ENCODE measurements at regions not wholly inside any gene's neighbourhood (a gene's known extent, or its start where the extent isn't known, plus 50 kb on each side); places are given as distances from the start of the nearest gene placed in this dataset.

GRCh38 chr4:185924458-185925044, 112.6 kb upstream of the SORBS2 start:
- CTCF ChIA-PET: no interaction called here
- POLR2A ChIA-PET (ENCODE audit: low non-redundant PET): no interaction called here
- H3K27ac ChIP-seq: no peak overlapping the region
- no peak for TF ChIP-seq CTCF (conservative IDR thresholded peaks at IDR 0.05; ENCODE audit: low read depth)
- no peak for DNase-seq (ENCODE audit: low spot score)

- POLR2A ChIA-PET (ENCODE audit: low non-redundant PET): no interaction called here
These were observed 113.9 kb upstream of the SORBS2 start for GRCh38 chr4:185925910-185926360.

GRCh38 chr4:185931375-185931774, 119.4 kb upstream of the SORBS2 start:
- no peak for TF ChIP-seq CTCF (conservative IDR thresholded peaks at IDR 0.05; ENCODE audit: low read depth)
- H3K27ac ChIP-seq: no peak overlapping the region
- POLR2A ChIA-PET (ENCODE audit: low non-redundant PET): no interaction called here
- DNase-seq (ENCODE audit: low spot score): no peak
- CTCF ChIA-PET: no interaction called here

More at GRCh38 chr4:185925910-185926360, 113.9 kb upstream of the SORBS2 start:
- no peak for DNase-seq (ENCODE audit: low spot score)
- CTCF ChIA-PET: no interaction called here
- no peak for TF ChIP-seq CTCF (conservative IDR thresholded peaks at IDR 0.05; ENCODE audit: low read depth)
- no peak overlapping the region for H3K27ac ChIP-seq

GRCh38 chr4:185931986-185932385, 120.0 kb upstream of the SORBS2 start:
- ChIA-PET CTCF (no interaction called here), POLR2A (ENCODE audit: low non-redundant PET) (no interaction called here)
- no peak overlapping the region for H3K27ac ChIP-seq

GRCh38 chr4:185932491-185932890, 120.5 kb upstream of the SORBS2 start:
- ChIA-PET CTCF (interaction anchor here (0.6 kb wide), 1 partner anchor 34 kb away, joined by 4 read pairs; no protein-coding TSS in a partner anchor), POLR2A (ENCODE audit: low non-redundant PET) (no interaction called here)
- no peak for TF ChIP-seq CTCF (conservative IDR thresholded peaks at IDR 0.05; ENCODE audit: low read depth)
- no peak for DNase-seq (ENCODE audit: low spot score)
- H3K27ac ChIP-seq: no peak overlapping the region

More at GRCh38 chr4:185931986-185932385, 120.0 kb upstream of the SORBS2 start:
- no peak for TF ChIP-seq CTCF (conservative IDR thresholded peaks at IDR 0.05; ENCODE audit: low read depth)
- DNase-seq (ENCODE audit: low spot score): no peak

GRCh38 chr4:185933078-185933581, 121.1 kb upstream of the SORBS2 start:
- CTCF ChIA-PET: interaction anchor here (0.6 kb wide), 1 partner anchor 33 kb away, joined by 4 read pairs; no protein-coding TSS in a partner anchor

More at GRCh38 chr4:185933078-185933581, 121.1 kb upstream of the SORBS2 start:
- no peak overlapping the region for H3K27ac ChIP-seq
- no peak for TF ChIP-seq CTCF (conservative IDR thresholded peaks at IDR 0.05; ENCODE audit: low read depth)
- DNase-seq (ENCODE audit: low spot score): no peak
- POLR2A ChIA-PET (ENCODE audit: low non-redundant PET): no interaction called here

Measured in RWPE1 (cell line).